GM10266 (cell line): ENCODE measurements at regions not wholly inside any gene's neighbourhood (a gene's known extent, or its start where the extent isn't known, plus 50 kb on each side); places are given as distances from the start of the nearest gene placed in this dataset.

Experiments used
- DNase-seq: peaks from one replicate; pipeline ENCODE4 v3.0.0; 2012; ENCODE audit errors: extremely low spot score
- CTCF ChIP-seq: IDR thresholded peaks from 2 replicates; pipeline ENCODE4 v1.5.1; 2012; ENCODE audit warnings: mild to moderate bottlenecking, low read depth; ENCODE audit not compliant: control insufficient read depth, insufficient read depth; ENCODE audit errors: missing control alignments

DNA sequence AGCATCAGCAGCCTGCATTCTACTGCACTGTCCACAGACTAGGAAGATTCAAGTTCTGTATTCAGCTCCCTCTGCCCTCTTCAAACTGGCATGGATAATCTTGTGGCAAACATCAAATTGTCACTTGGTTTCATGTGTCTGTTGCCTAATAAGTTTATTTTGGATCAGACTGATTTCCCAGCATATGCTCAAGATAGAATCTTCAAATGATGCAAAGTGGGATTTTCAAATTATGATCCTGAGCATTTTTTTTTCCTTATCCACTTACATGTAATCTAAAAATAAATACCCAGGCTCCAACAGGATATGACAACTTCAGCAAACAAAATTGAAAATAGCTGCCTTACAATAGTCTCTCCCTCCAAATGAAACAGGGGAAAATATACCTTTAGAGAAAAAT is 160.9 kb upstream of the VRK2 start:
- no peak for DNase-seq

DNA sequence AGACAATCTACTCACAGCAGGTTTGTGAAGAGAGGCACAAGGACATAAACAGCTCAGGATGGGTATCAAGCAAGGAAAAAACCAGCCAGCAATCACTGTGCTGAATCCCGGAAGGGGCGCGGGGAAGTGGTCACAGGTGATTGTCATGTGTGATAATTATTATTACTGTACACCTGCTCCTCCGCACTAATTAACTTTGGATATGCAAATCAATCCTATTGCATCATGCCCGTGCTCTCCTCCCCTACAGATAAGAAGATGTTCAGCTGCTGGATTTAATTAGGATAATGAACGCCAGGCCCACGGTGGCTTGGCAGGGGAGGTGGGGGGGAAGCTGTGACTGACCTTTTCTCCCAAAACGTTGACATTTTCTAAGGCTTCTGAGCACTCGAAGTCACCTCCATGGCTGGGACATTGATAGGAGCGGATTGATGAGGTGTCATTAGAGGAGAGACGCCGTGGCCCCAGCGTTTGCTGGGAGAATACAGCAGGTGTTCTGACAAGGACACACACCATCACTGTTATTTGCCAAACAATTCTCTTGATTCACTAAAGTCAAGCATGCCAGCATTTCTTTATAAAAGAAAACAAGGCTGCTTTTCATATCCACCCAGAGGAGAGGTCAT is 160.3 kb upstream of the VRK2 start:
- TF ChIP-seq CTCF, result no peak
- DNase-seq, result no peak

More for the DNA sequence above, 160.9 kb upstream of the VRK2 start:
- no peak for TF ChIP-seq CTCF

GRCh38 chr2:57888463-57888862 is 158.1 kb upstream of the VRK2 start:
- TF ChIP-seq CTCF, result no peak
- DNase-seq, result no peak

- DNase-seq, result no peak
- TF ChIP-seq CTCF, result no peak
These were observed 156.1 kb upstream of the VRK2 start for GRCh38 chr2:57890464-57890863.

- TF ChIP-seq CTCF, result no peak
- no peak for DNase-seq
These were observed 155.4 kb upstream of the VRK2 start for GRCh38 chr2:57891086-57891712.

GRCh38 chr2:57892920-57893319 is 153.7 kb upstream of the VRK2 start:
- peak; percentile 9 for DNase-seq
- no peak for TF ChIP-seq CTCF

DNA sequence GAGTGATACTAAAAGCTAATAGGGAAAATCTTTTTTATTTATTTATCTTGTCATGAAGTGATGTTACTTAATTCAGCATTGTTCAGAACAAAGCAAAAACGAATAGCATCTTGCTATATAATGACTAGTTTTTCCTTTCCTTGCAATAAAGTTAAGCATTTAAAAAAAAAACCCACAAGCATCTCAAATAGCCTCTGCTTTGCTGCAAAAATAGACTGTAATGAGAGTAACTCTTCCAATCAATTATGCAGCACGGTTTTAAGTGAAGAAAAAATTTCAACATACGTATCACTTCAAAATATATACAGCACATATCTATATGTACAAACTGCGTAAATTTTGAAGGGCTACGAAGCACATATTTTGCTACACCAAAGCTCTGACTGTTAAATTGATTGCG is 153.3 kb upstream of the VRK2 start:
- DNase-seq, result no peak
- no peak for TF ChIP-seq CTCF
